ENCODE measurements at regions not wholly inside any gene's neighbourhood (a gene's known extent, or its start where the extent isn't known, plus 50 kb on each side); places are given as distances from the start of the nearest gene placed in this dataset.

- ChIA-PET CTCF (no interaction called here), POLR2A (no interaction called here)
- no peak for DNase-seq (ENCODE audit: extremely low spot score)
- TF ChIP-seq NFRKB (IDR thresholded peaks at IDR 0.05): no peak
- TF ChIP-seq L3MBTL2 (conservative IDR thresholded peaks at IDR 0.05): no peak
- TF ChIP-seq FOXA1 (IDR thresholded peaks at IDR 0.05): no peak
- no peak for TF ChIP-seq CTBP1 (IDR thresholded peaks at IDR 0.05; ENCODE audit: borderline replicate concordance)
- TF ChIP-seq TARDBP (IDR thresholded peaks at IDR 0.05): no peak
- no peak for TF ChIP-seq BHLHE40 (IDR thresholded peaks at IDR 0.05; ENCODE audit: borderline replicate concordance)
- no peak for TF ChIP-seq SUZ12 (IDR thresholded peaks at IDR 0.05)
- TF ChIP-seq ELF4 (IDR thresholded peaks at IDR 0.05): no peak
- TF ChIP-seq ZNF384 (IDR thresholded peaks at IDR 0.05): no peak
- TF ChIP-seq PKNOX1 (IDR thresholded peaks at IDR 0.05): no peak
- no peak for TF ChIP-seq FOXM1 (IDR thresholded peaks at IDR 0.05; ENCODE audit: borderline replicate concordance)
- TF ChIP-seq LEF1 (IDR thresholded peaks at IDR 0.05; ENCODE audit: borderline replicate concordance): no peak
- TF ChIP-seq ARNT (IDR thresholded peaks at IDR 0.05): no peak
- no peak for TF ChIP-seq FOXK2 (IDR thresholded peaks at IDR 0.05)
- no peak for TF ChIP-seq HDGF (IDR thresholded peaks at IDR 0.05; ENCODE audit: borderline replicate concordance)
- TF ChIP-seq SP1 (IDR thresholded peaks at IDR 0.05): no peak
These were observed 251.7 kb upstream of the NOVA1 start for GRCh38 chr14:26849514-26849913.

GRCh38 chr14:26851793-26852192 lies 254.0 kb upstream of the NOVA1 start:
- no peak for DNase-seq (ENCODE audit: extremely low spot score)
- POLR2A ChIA-PET: no interaction called here
- CTCF ChIA-PET: no interaction called here
- no peak for TF ChIP-seq NFRKB (IDR thresholded peaks at IDR 0.05)
- no peak for TF ChIP-seq FOXM1 (IDR thresholded peaks at IDR 0.05; ENCODE audit: borderline replicate concordance)
- TF ChIP-seq ARNT (IDR thresholded peaks at IDR 0.05): no peak
- TF ChIP-seq L3MBTL2 (conservative IDR thresholded peaks at IDR 0.05): no peak
- no peak for TF ChIP-seq HDGF (IDR thresholded peaks at IDR 0.05; ENCODE audit: borderline replicate concordance)
- no peak for TF ChIP-seq ZNF384 (IDR thresholded peaks at IDR 0.05)
- no peak for TF ChIP-seq FOXA1 (IDR thresholded peaks at IDR 0.05)
- TF ChIP-seq TARDBP (IDR thresholded peaks at IDR 0.05): no peak
- TF ChIP-seq FOXK2 (IDR thresholded peaks at IDR 0.05): no peak
- TF ChIP-seq SP1 (IDR thresholded peaks at IDR 0.05): no peak
- no peak for TF ChIP-seq CTBP1 (IDR thresholded peaks at IDR 0.05; ENCODE audit: borderline replicate concordance)

GRCh38 chr14:26855077-26855753 lies 257.4 kb upstream of the NOVA1 start:
- DNase-seq (ENCODE audit: extremely low spot score): no peak
- POLR2A ChIA-PET: no interaction called here
- CTCF ChIA-PET: interaction anchor here (0.5 kb wide), 1 partner anchor 193 kb away, joined by 3 read pairs; no protein-coding TSS in a partner anchor
- no peak for TF ChIP-seq NFRKB (IDR thresholded peaks at IDR 0.05)
- no peak for TF ChIP-seq LEF1 (IDR thresholded peaks at IDR 0.05; ENCODE audit: borderline replicate concordance)

- no peak for DNase-seq (ENCODE audit: extremely low spot score)
- no peak for TF ChIP-seq ARNT (IDR thresholded peaks at IDR 0.05)
- TF ChIP-seq CTBP1 (IDR thresholded peaks at IDR 0.05; ENCODE audit: borderline replicate concordance): no peak
- no peak for TF ChIP-seq ZNF384 (IDR thresholded peaks at IDR 0.05)
- TF ChIP-seq L3MBTL2 (conservative IDR thresholded peaks at IDR 0.05): no peak
- TF ChIP-seq LEF1 (IDR thresholded peaks at IDR 0.05; ENCODE audit: borderline replicate concordance): no peak
- TF ChIP-seq SUZ12 (IDR thresholded peaks at IDR 0.05): no peak
- TF ChIP-seq PKNOX1 (IDR thresholded peaks at IDR 0.05): no peak
- TF ChIP-seq FOXM1 (IDR thresholded peaks at IDR 0.05; ENCODE audit: borderline replicate concordance): no peak
- no peak for TF ChIP-seq FOXK2 (IDR thresholded peaks at IDR 0.05)
- TF ChIP-seq HDGF (IDR thresholded peaks at IDR 0.05; ENCODE audit: borderline replicate concordance): no peak
- TF ChIP-seq SP1 (IDR thresholded peaks at IDR 0.05): no peak
- no peak for TF ChIP-seq BHLHE40 (IDR thresholded peaks at IDR 0.05; ENCODE audit: borderline replicate concordance)
- no peak for TF ChIP-seq NFRKB (IDR thresholded peaks at IDR 0.05)
- TF ChIP-seq FOXA1 (IDR thresholded peaks at IDR 0.05): no peak
- no peak for TF ChIP-seq ELF4 (IDR thresholded peaks at IDR 0.05)
- no peak for TF ChIP-seq TARDBP (IDR thresholded peaks at IDR 0.05)
- POLR2A ChIA-PET: no interaction called here
- CTCF ChIA-PET: no interaction called here
These were observed 259.2 kb upstream of the NOVA1 start for GRCh38 chr14:26856876-26857518.

- POLR2A ChIA-PET: no interaction called here
These were observed 261.6 kb upstream of the NOVA1 start for GRCh38 chr14:26859483-26859882.

More at GRCh38 chr14:26859483-26859882, 261.6 kb upstream of the NOVA1 start:
- DNase-seq (ENCODE audit: extremely low spot score): no peak
- CTCF ChIA-PET: no interaction called here
- TF ChIP-seq ZNF384 (IDR thresholded peaks at IDR 0.05): no peak
- no peak for TF ChIP-seq TARDBP (IDR thresholded peaks at IDR 0.05)
- TF ChIP-seq BHLHE40 (IDR thresholded peaks at IDR 0.05; ENCODE audit: borderline replicate concordance): no peak
- TF ChIP-seq SUZ12 (IDR thresholded peaks at IDR 0.05): no peak
- no peak for TF ChIP-seq HDGF (IDR thresholded peaks at IDR 0.05; ENCODE audit: borderline replicate concordance)
- no peak for TF ChIP-seq ELF4 (IDR thresholded peaks at IDR 0.05)
- TF ChIP-seq ARNT (IDR thresholded peaks at IDR 0.05): no peak
- TF ChIP-seq FOXM1 (IDR thresholded peaks at IDR 0.05; ENCODE audit: borderline replicate concordance): no peak
- TF ChIP-seq FOXA1 (IDR thresholded peaks at IDR 0.05): no peak
- no peak for TF ChIP-seq FOXK2 (IDR thresholded peaks at IDR 0.05)
- TF ChIP-seq LEF1 (IDR thresholded peaks at IDR 0.05; ENCODE audit: borderline replicate concordance): no peak
- TF ChIP-seq L3MBTL2 (conservative IDR thresholded peaks at IDR 0.05): no peak
- TF ChIP-seq SP1 (IDR thresholded peaks at IDR 0.05): no peak
- no peak for TF ChIP-seq PKNOX1 (IDR thresholded peaks at IDR 0.05)

All from HEK293T (cell line).